Mesendoderm (in vitro differentiated cells): ENCODE measurements at regions not wholly inside any gene's neighbourhood (a gene's known extent, or its start where the extent isn't known, plus 50 kb on each side); places are given as distances from the start of the nearest gene placed in this dataset.

Experiments used
- DNase-seq: peaks from one replicate; pipeline ENCODE4 v3.0.0; 2013
- H2AK5ac ChIP-seq: 2 replicates; pipeline ENCODE4 v1.6.1; 2013; ENCODE audit warnings: low read length, inconsistent platforms
- H2BK120ac ChIP-seq: 2 replicates; pipeline ENCODE4 v1.6.1; 2013; ENCODE audit warnings: low read depth, mild to moderate bottlenecking, low read length, moderate library complexity, mixed read lengths
- H2BK15ac ChIP-seq: replicated peaks from 2 replicates; pipeline ENCODE4 v1.6.1; 2013; ENCODE audit warnings: low read depth, mild to moderate bottlenecking, moderate library complexity
- H2BK5ac ChIP-seq: 2 replicates; pipeline ENCODE4 v1.6.1; 2013; ENCODE audit warnings: low read length, inconsistent platforms
- H3K18ac ChIP-seq: 2 replicates; pipeline ENCODE4 v1.6.1; 2013; ENCODE audit warnings: mild to moderate bottlenecking, low read length, mixed read lengths
- H3K23ac ChIP-seq: one replicate; pipeline ENCODE4 v1.6.1; 2013; ENCODE audit warnings: low read length
- H3K27ac ChIP-seq: 2 replicates; pipeline ENCODE4 v1.5.1; 2013; ENCODE audit warnings: low read depth, mild to moderate bottlenecking, inconsistent platforms, low read length, moderate library complexity
- H3K27me3 ChIP-seq: 2 replicates; pipeline ENCODE4 v1.6.1; 2013; ENCODE audit warnings: low read length, control low read depth, mild to moderate bottlenecking, inconsistent platforms; ENCODE audit not compliant: insufficient read depth, poor library complexity
- H3K36me3 ChIP-seq: 2 replicates; pipeline ENCODE4 v1.6.1; 2013; ENCODE audit warnings: low read length, inconsistent platforms; ENCODE audit not compliant: control insufficient read depth, insufficient read depth
- H3K4ac ChIP-seq: one replicate; pipeline ENCODE4 v1.6.1; 2013; ENCODE audit warnings: low read depth, mild to moderate bottlenecking, low read length, moderate library complexity
- H3K4me1 ChIP-seq: 2 replicates; pipeline ENCODE4 v1.6.1; 2013; ENCODE audit warnings: low read depth, low read length, inconsistent platforms; ENCODE audit not compliant: control insufficient read depth
- H3K4me2 ChIP-seq: 2 replicates; pipeline ENCODE4 v1.6.1; 2013; ENCODE audit warnings: low read length
- H3K4me3 ChIP-seq: 2 replicates; pipeline ENCODE4 v1.5.1; 2013; ENCODE audit warnings: mild to moderate bottlenecking, low read length
- H3K56ac ChIP-seq: one replicate; pipeline ENCODE4 v1.6.1; 2013; ENCODE audit warnings: low read length
- H3K79me1 ChIP-seq: 2 replicates; pipeline ENCODE4 v1.6.1; 2013; ENCODE audit warnings: low read length, inconsistent platforms
- H3K79me2 ChIP-seq: 2 replicates; pipeline ENCODE4 v1.6.1; 2013; ENCODE audit warnings: mild to moderate bottlenecking, low read length; ENCODE audit not compliant: control insufficient read depth, insufficient read depth
- H3K9ac ChIP-seq: 2 replicates; pipeline ENCODE4 v1.6.1; 2013; ENCODE audit warnings: low read length, inconsistent platforms
- H4K5ac ChIP-seq: one replicate; pipeline ENCODE4 v1.6.1; 2013; ENCODE audit warnings: low read length
- H4K8ac ChIP-seq: one replicate; pipeline ENCODE4 v1.6.1; 2013; ENCODE audit warnings: low read depth, mild to moderate bottlenecking, control low read depth, low read length, moderate library complexity
- WGBS: extraction: QIAGEN DNeasy Blood & Tissue Kit; methylation state at CpG from one replicate; pipeline ENCODE4 v1.1.7; 2013; ENCODE audit warnings: low lambda C conversion rate, missing lambda C conversion rate; ENCODE audit not compliant: insufficient coverage; ENCODE audit errors: extremely low coverage; 5-methylcytosine and 5-hydroxymethylcytosine counted together

GRCh38 chr10:105757302-105757701, 1116.2 kb downstream of the SORCS3 start:
- no peak overlapping the region for H3K18ac ChIP-seq
- H4K8ac ChIP-seq, result no peak overlapping the region
- H3K4ac ChIP-seq, result no peak overlapping the region
- no peaks in the 10 kb centered on the region for H3K4me1 ChIP-seq
- H2AK5ac ChIP-seq, result no peak overlapping the region
- H2BK15ac ChIP-seq, result no peak overlapping the region
- no peaks in the 10 kb centered on the region for H3K27me3 ChIP-seq
- no peak overlapping the region for H4K5ac ChIP-seq
- H3K79me1 ChIP-seq, result no peaks in the 10 kb centered on the region
- no peaks in the 10 kb centered on the region for H3K79me2 ChIP-seq
- no CpG with 5 or more reads among the region's 4 CpGs for WGBS
- H3K9ac ChIP-seq, result no peak overlapping the region
- no peak overlapping the region for H2BK5ac ChIP-seq
- H3K27ac ChIP-seq, result no peak overlapping the region
- H2BK120ac ChIP-seq, result no peak overlapping the region
- no peak overlapping the region for H3K56ac ChIP-seq
- no peak for DNase-seq
- H3K23ac ChIP-seq, result no peak overlapping the region
- H3K4me2 ChIP-seq, result no peak overlapping the region
- no peak overlapping the region for H3K4me3 ChIP-seq
- no peaks in the 10 kb centered on the region for H3K36me3 ChIP-seq

- Histone ChIP-seq H3K27me3 (no peaks in the 10 kb centered on the region), H3K4me2 (no peak overlapping the region), H3K79me2 (no peaks in the 10 kb centered on the region), H3K4ac (no peak overlapping the region), H3K18ac (no peak overlapping the region), H2BK5ac (no peak overlapping the region), H3K56ac (no peak overlapping the region), H4K5ac (no peak overlapping the region), H3K36me3 (no peaks in the 10 kb centered on the region), H3K79me1 (no peaks in the 10 kb centered on the region), H2BK15ac (no peak overlapping the region), H4K8ac (no peak overlapping the region), H2BK120ac (no peak overlapping the region), H3K4me1 (no peaks in the 10 kb centered on the region), H3K27ac (no peak overlapping the region), H3K4me3 (no peak overlapping the region), H3K23ac (no peak overlapping the region), H3K9ac (no peak overlapping the region), H2AK5ac (no peak overlapping the region)
- no peak for DNase-seq
- WGBS, result no CpG with 5 or more reads among the region's 3 CpGs
Measured at GRCh38 chr10:105756386-105756785, 1115.3 kb downstream of the SORCS3 start.

GRCh38 chr10:105751688-105752087, 1110.6 kb downstream of the SORCS3 start:
- no peaks in the 10 kb centered on the region for H3K36me3 ChIP-seq
- no CpG with 5 or more reads among the region's 1 CpG for WGBS
- H3K4me2 ChIP-seq, result no peak overlapping the region

GRCh38 chr10:105745596-105746148, 1104.6 kb downstream of the SORCS3 start:
- no CpG with 5 or more reads among the region's 6 CpGs for WGBS
- Histone ChIP-seq H2BK5ac (no peak overlapping the region), H3K36me3 (no peaks in the 10 kb centered on the region)

More at GRCh38 chr10:105751688-105752087, 1110.6 kb downstream of the SORCS3 start:
- no peak overlapping the region for H3K27ac ChIP-seq
- no peak overlapping the region for H3K23ac ChIP-seq
- H3K27me3 ChIP-seq, result no peaks in the 10 kb centered on the region
- no peaks in the 10 kb centered on the region for H3K79me2 ChIP-seq
- H2AK5ac ChIP-seq, result no peak overlapping the region
- no peaks in the 10 kb centered on the region for H3K4me1 ChIP-seq
- H4K8ac ChIP-seq, result no peak overlapping the region
- no peak for DNase-seq
- no peak overlapping the region for H3K4me3 ChIP-seq
- H3K9ac ChIP-seq, result no peak overlapping the region
- no peak overlapping the region for H2BK15ac ChIP-seq
- H3K56ac ChIP-seq, result no peak overlapping the region
- no peaks in the 10 kb centered on the region for H3K79me1 ChIP-seq
- H3K4ac ChIP-seq, result no peak overlapping the region
- no peak overlapping the region for H2BK120ac ChIP-seq
- H2BK5ac ChIP-seq, result no peak overlapping the region
- no peak overlapping the region for H4K5ac ChIP-seq
- H3K18ac ChIP-seq, result no peak overlapping the region

GRCh38 chr10:105743343-105744056, 1102.4 kb downstream of the SORCS3 start:
- WGBS, result no CpG with 5 or more reads among the region's 4 CpGs

More at GRCh38 chr10:105745596-105746148, 1104.6 kb downstream of the SORCS3 start:
- H3K79me2 ChIP-seq, result no peaks in the 10 kb centered on the region
- no peak overlapping the region for H3K18ac ChIP-seq
- no peak overlapping the region for H3K9ac ChIP-seq
- no peaks in the 10 kb centered on the region for H3K4me1 ChIP-seq
- H2BK15ac ChIP-seq, result no peak overlapping the region
- H2AK5ac ChIP-seq, result no peak overlapping the region
- H2BK120ac ChIP-seq, result no peak overlapping the region
- H4K8ac ChIP-seq, result no peak overlapping the region
- DNase-seq, result no peak
- H3K27ac ChIP-seq, result no peak overlapping the region
- no peak overlapping the region for H4K5ac ChIP-seq
- no peaks in the 10 kb centered on the region for H3K27me3 ChIP-seq
- no peak overlapping the region for H3K4me2 ChIP-seq
- H3K56ac ChIP-seq, result no peak overlapping the region
- H3K23ac ChIP-seq, result no peak overlapping the region
- no peak overlapping the region for H3K4me3 ChIP-seq
- no peaks in the 10 kb centered on the region for H3K79me1 ChIP-seq
- H3K4ac ChIP-seq, result no peak overlapping the region

More at GRCh38 chr10:105743343-105744056, 1102.4 kb downstream of the SORCS3 start:
- Histone ChIP-seq H3K9ac (no peak overlapping the region), H3K27me3 (no peaks in the 10 kb centered on the region), H3K36me3 (no peaks in the 10 kb centered on the region), H3K56ac (no peak overlapping the region), H3K18ac (no peak overlapping the region), H3K4me3 (no peak overlapping the region), H2AK5ac (no peak overlapping the region), H4K8ac (no peak overlapping the region), H3K4ac (no peak overlapping the region), H2BK5ac (no peak overlapping the region), H4K5ac (no peak overlapping the region), H3K23ac (no peak overlapping the region), H3K79me1 (no peaks in the 10 kb centered on the region), H3K4me1 (no peaks in the 10 kb centered on the region), H3K27ac (no peak overlapping the region), H2BK15ac (no peak overlapping the region), H3K79me2 (no peaks in the 10 kb centered on the region), H3K4me2 (no peak overlapping the region), H2BK120ac (no peak overlapping the region)
- no peak for DNase-seq
